ENCODE measurements at regions not wholly inside any gene's neighbourhood (a gene's known extent, or its start where the extent isn't known, plus 50 kb on each side); places are given as distances from the start of the nearest gene placed in this dataset.

- TF ChIP-seq GATA2 (IDR thresholded peaks at IDR 0.05; ENCODE audit: low read depth, low read length) (no peak), GATA3 (IDR thresholded peaks at IDR 0.05; ENCODE audit: low read depth, low read length) (no peak)
These were observed 236.0 kb downstream of the TENT4A start for GRCh38 chr5:6949230-6949629.
